HCT116 (cell line): ENCODE measurements at regions not wholly inside any gene's neighbourhood (a gene's known extent, or its start where the extent isn't known, plus 50 kb on each side); places are given as distances from the start of the nearest gene placed in this dataset.

Experiments
- ATAC-seq: fragments of 200-7000 bp; cut with Tn5 transposase; 2 replicates; pipeline ENCODE4 v1.9.1; 2020; ENCODE audit warnings: mild to moderate bottlenecking, moderate library complexity
- BruUV-seq: library from RNA; stranded (reverse); fragments of 400-500 nt; replicated peaks from 2 replicates; lab custom pipeline; 2021; lab: Mats Ljungman, UMichigan
- CTCF ChIA-PET: fragments of 300-600 bp; sonication (Branson Sonifier 250); formaldehyde crosslinking; loops from one replicate; lab custom pipeline; 2021; ENCODE audit warnings: antibody characterized with exemption; lab: Charles Lee
- POLR2A ChIA-PET: fragments of 300-600, 350-600 bp; sonication (Branson Sonifier 250); formaldehyde crosslinking; loops from one replicate; lab custom pipeline; 2021; ENCODE audit warnings: antibody characterized with exemption; lab: Charles Lee
- RAD21 ChIA-PET, 2 experiments: fragments of 300-600 bp; sonication (Branson Sonifier 250); formaldehyde crosslinking; loops; one replicate each; lab custom pipeline; 2023; ENCODE audit warnings: low total read pairs in 2 of 2; ENCODE audit not compliant: uncharacterized antibody in 2 of 2, unreplicated experiment in 2 of 2, low non-redundant PET in 1 of 2; lab: Charles Lee
- DNase-seq: peaks from one replicate; pipeline ENCODE4 v3.0.0-alpha.2; 2010; ENCODE audit warnings: low read depth, low spot score
- H2AFZ ChIP-seq: fragments of 200-600 bp; shearing (Covaris generic), sonication (generic); 2 replicates; pipeline ENCODE4 v1.6.1; 2017; ENCODE audit warnings: low read depth, mixed run types, mixed read lengths, antibody characterized with exemption, low read length; ENCODE audit not compliant: poor library complexity, severe bottlenecking
- H3K27ac ChIP-seq: 2 replicates; pipeline ENCODE4 v1.5.1; 2012; ENCODE audit warnings: low read depth, low read length
- H3K27me3 ChIP-seq: fragments of 200-600 bp; sonication (generic); 2 replicates; pipeline ENCODE4 v1.6.1; 2016; ENCODE audit warnings: mixed run types, low read length, mixed read lengths; ENCODE audit not compliant: insufficient read depth
- H3K36me3 ChIP-seq, 2 experiments: fragments of 200-500 bp in 1 of 2; fragments of 200-600 bp in 1 of 2; sonication (Bioruptor generic) in 1 of 2; sonication (generic) in 1 of 2; 2 replicates each; pipeline versions ENCODE4 v1.5.1 to v1.6.1; 2014 to 2016; ENCODE audit warnings: low read length in 2 of 2, inconsistent platforms in 1 of 2, mixed read lengths in 1 of 2, mixed run types in 1 of 2; ENCODE audit not compliant: insufficient read depth in 2 of 2, control insufficient read depth in 1 of 2
- H3K4me1 ChIP-seq, 2 experiments: fragments of 200-600 bp in 1 of 2; sonication (generic) in 1 of 2; 2 replicates each; pipeline versions ENCODE4 v1.5.1 to v1.6.1; 2012 to 2017; ENCODE audit warnings: low read length in 2 of 2, inconsistent platforms in 1 of 2, mild to moderate bottlenecking in 1 of 2, mixed read lengths in 1 of 2, mixed run types in 1 of 2, moderate library complexity in 1 of 2; ENCODE audit not compliant: insufficient read depth in 2 of 2, control insufficient read depth in 1 of 2
- H3K4me2 ChIP-seq: fragments of 200-600 bp; sonication (generic); 2 replicates; pipeline ENCODE4 v1.6.1; 2017; ENCODE audit warnings: mixed run types, low read length, mixed read lengths
- H3K4me3 ChIP-seq, 2 experiments: fragments of 200-600 bp in 1 of 2; sonication (generic) in 1 of 2; replicated peaks in 1 of 2; 2 replicates each; pipeline ENCODE4 v1.5.1; 2011 to 2016; ENCODE audit warnings: low read length in 2 of 2, control low read depth in 1 of 2, low read depth in 1 of 2, mild to moderate bottlenecking in 1 of 2, mixed read lengths in 1 of 2, mixed run types in 1 of 2
- H3K79me2 ChIP-seq: fragments of 200-600 bp; sonication (generic); 2 replicates; pipeline ENCODE4 v1.6.1; 2017; ENCODE audit warnings: mild to moderate bottlenecking, mixed run types, low read length, moderate library complexity, mixed read lengths; ENCODE audit not compliant: insufficient read depth
- H3K9ac ChIP-seq: fragments of 200-600 bp; sonication (generic); 2 replicates; pipeline ENCODE4 v1.6.1; 2016; ENCODE audit warnings: low read length, mixed read lengths
- H3K9me2 ChIP-seq: fragments of 200-600 bp; sonication (generic), shearing (Covaris generic); 2 replicates; pipeline ENCODE4 v1.6.1; 2017; ENCODE audit warnings: mixed run types, mild to moderate bottlenecking, moderate library complexity; ENCODE audit not compliant: insufficient read depth
- H3K9me3 ChIP-seq, 2 experiments: fragments of 200-500 bp in 1 of 2; fragments of 200-600 bp in 1 of 2; sonication (Bioruptor generic) in 1 of 2; sonication (generic) in 1 of 2; 2 replicates each; pipeline ENCODE4 v1.6.1; 2014 to 2017; ENCODE audit warnings: low read length in 2 of 2, mixed read lengths in 2 of 2, inconsistent platforms in 1 of 2, low read depth in 1 of 2, mild to moderate bottlenecking in 1 of 2, mixed run types in 1 of 2, moderate library complexity in 1 of 2; ENCODE audit not compliant: control insufficient read depth in 1 of 2, insufficient read depth in 1 of 2
- H4K20me1 ChIP-seq: fragments of 200-600 bp; sonication (generic), shearing (Covaris generic); 2 replicates; pipeline ENCODE4 v1.6.1; 2017; ENCODE audit warnings: mixed run types, mild to moderate bottlenecking, moderate library complexity; ENCODE audit not compliant: insufficient read depth
- ELF1 ChIP-seq: IDR thresholded peaks from 2 replicates; pipeline ENCODE4 v1.6.1; 2012; ENCODE audit warnings: low read depth, borderline replicate concordance
- EZH2 ChIP-seq: fragments of 200-600 bp; sonication (generic); IDR thresholded peaks from 2 replicates; pipeline ENCODE4 v1.6.1; 2017; ENCODE audit warnings: antibody characterized with exemption, mixed run types
- EZH2phosphoT487 ChIP-seq: fragments of 200-600 bp; IDR thresholded peaks from 2 replicates; pipeline ENCODE4 v1.6.1; 2018; ENCODE audit warnings: antibody characterized with exemption, borderline replicate concordance
- FOSL1 ChIP-seq: IDR thresholded peaks from 2 replicates; pipeline ENCODE4 v1.6.1; 2012; ENCODE audit warnings: low read depth
- POLR2A ChIP-seq: IDR thresholded peaks from 2 replicates; pipeline ENCODE4 v1.7.0; 2011; ENCODE audit warnings: borderline replicate concordance; ENCODE audit not compliant: insufficient read depth, insufficient read length; ENCODE audit errors: extremely low read depth
- POLR2AphosphoS5 ChIP-seq: IDR thresholded peaks from 2 replicates; pipeline ENCODE4 v1.6.1; 2011; ENCODE audit warnings: mild to moderate bottlenecking, low read depth, low read length, moderate library complexity
- RAD21 ChIP-seq: IDR thresholded peaks from 2 replicates; pipeline ENCODE4 v1.6.1; 2012; ENCODE audit warnings: low read depth, mild to moderate bottlenecking
- SRF ChIP-seq: IDR thresholded peaks from 2 replicates; pipeline ENCODE4 v1.6.1; 2012; ENCODE audit warnings: low read depth
- intact Hi-C: fragments of 100-400 bp; cut with micrococcal nuclease; formaldehyde crosslinking; loops from 2 replicates; pipeline ENCODE4 v1.10.0; 2022
- TF ChIP-seq, protein P1 (sequence below): IDR thresholded peaks from 2 replicates; pipeline ENCODE4 v1.6.1; 2012; ENCODE audit warnings: low read depth
- TF ChIP-seq, protein P2 (sequence below), 3 experiments: fragments of 200-600 bp in 1 of 3; sonication (generic) in 1 of 3; IDR thresholded peaks in 2 of 3; conservative IDR thresholded peaks in 1 of 3; 2 replicates each; pipeline ENCODE4 v1.5.1; 2012 to 2017; ENCODE audit warnings: low read depth in 2 of 3, low read length in 2 of 3, antibody characterized with exemption in 1 of 3, borderline replicate concordance in 1 of 3, control low read depth in 1 of 3, mild to moderate bottlenecking in 1 of 3, mixed read lengths in 1 of 3, mixed run types in 1 of 3, moderate library complexity in 1 of 3; ENCODE audit not compliant: insufficient read depth in 1 of 3

DNA sequence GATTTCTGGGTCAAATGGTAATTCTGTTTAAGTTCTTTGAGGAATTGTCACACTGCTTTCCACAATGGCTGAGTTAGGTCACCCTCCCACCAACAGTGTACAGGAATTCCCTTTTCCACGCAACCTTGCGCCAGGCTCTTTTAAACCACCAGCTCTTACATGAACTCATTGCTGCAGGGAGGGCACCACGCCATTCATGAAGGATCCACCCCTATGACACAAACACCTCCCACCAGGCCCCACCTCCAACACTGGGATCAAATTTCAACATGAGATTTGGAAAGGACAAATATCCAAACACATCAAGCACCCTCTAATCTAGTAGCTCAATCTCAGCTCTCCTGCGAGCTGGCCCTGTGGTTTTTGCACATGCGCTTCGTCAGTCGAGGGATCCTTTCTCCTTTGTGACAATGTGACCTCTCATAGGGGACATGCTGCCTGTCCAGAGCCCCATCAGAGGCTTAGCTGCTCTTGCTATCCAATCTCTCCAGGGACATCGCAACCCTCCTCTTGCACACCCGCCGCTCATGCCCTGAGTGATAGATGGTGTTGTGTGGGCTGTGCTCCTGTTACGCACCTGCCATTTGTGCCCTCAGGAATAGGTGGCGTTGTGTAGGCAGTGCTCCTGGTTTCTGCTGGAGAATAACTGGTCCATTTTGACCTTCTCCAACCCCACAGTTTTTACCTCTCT is 328.0 kb downstream of the UQCRFS1 start:
- peaks cover 0 to 18% of the 10 kb centered on the region in 2 experiments; a peak in 2 of 4 replicates for H3K9me3 ChIP-seq
- ATAC-seq (no peak), DNase-seq (no peak)
- H3K27me3 ChIP-seq: no peaks in the 10 kb centered on the region
- intact Hi-C loops: no loop called here
- H3K9ac ChIP-seq: no peak overlapping the region
- H3K36me3 ChIP-seq: no peaks in the 10 kb centered on the region
- H3K4me3 ChIP-seq: no peak overlapping the region
- H3K9me2 ChIP-seq: no peaks in the 10 kb centered on the region
- POLR2A ChIA-PET: no interaction called here
- H3K4me2 ChIP-seq: no peak overlapping the region
- RAD21 ChIA-PET: no interaction called here
- H4K20me1 ChIP-seq: no peaks in the 10 kb centered on the region
- CTCF ChIA-PET: no interaction called here
- H3K27ac ChIP-seq: no peak overlapping the region
- BruUV-seq: no TSS peak
- no peak overlapping the region for H2AFZ ChIP-seq
- H3K79me2 ChIP-seq: no peaks in the 10 kb centered on the region
- H3K4me1 ChIP-seq: no peaks in the 10 kb centered on the region
- TF ChIP-seq RAD21 (no peak), ELF1 (no peak), POLR2AphosphoS5 (no peak), EZH2 (no peak), SRF (no peak), EZH2phosphoT487 (no peak), POLR2A (no peak), FOSL1 (no peak)
- TF ChIP-seq, protein P1, sequence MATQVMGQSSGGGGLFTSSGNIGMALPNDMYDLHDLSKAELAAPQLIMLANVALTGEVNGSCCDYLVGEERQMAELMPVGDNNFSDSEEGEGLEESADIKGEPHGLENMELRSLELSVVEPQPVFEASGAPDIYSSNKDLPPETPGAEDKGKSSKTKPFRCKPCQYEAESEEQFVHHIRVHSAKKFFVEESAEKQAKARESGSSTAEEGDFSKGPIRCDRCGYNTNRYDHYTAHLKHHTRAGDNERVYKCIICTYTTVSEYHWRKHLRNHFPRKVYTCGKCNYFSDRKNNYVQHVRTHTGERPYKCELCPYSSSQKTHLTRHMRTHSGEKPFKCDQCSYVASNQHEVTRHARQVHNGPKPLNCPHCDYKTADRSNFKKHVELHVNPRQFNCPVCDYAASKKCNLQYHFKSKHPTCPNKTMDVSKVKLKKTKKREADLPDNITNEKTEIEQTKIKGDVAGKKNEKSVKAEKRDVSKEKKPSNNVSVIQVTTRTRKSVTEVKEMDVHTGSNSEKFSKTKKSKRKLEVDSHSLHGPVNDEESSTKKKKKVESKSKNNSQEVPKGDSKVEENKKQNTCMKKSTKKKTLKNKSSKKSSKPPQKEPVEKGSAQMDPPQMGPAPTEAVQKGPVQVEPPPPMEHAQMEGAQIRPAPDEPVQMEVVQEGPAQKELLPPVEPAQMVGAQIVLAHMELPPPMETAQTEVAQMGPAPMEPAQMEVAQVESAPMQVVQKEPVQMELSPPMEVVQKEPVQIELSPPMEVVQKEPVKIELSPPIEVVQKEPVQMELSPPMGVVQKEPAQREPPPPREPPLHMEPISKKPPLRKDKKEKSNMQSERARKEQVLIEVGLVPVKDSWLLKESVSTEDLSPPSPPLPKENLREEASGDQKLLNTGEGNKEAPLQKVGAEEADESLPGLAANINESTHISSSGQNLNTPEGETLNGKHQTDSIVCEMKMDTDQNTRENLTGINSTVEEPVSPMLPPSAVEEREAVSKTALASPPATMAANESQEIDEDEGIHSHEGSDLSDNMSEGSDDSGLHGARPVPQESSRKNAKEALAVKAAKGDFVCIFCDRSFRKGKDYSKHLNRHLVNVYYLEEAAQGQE: no peak
- TF ChIP-seq, protein P2, sequence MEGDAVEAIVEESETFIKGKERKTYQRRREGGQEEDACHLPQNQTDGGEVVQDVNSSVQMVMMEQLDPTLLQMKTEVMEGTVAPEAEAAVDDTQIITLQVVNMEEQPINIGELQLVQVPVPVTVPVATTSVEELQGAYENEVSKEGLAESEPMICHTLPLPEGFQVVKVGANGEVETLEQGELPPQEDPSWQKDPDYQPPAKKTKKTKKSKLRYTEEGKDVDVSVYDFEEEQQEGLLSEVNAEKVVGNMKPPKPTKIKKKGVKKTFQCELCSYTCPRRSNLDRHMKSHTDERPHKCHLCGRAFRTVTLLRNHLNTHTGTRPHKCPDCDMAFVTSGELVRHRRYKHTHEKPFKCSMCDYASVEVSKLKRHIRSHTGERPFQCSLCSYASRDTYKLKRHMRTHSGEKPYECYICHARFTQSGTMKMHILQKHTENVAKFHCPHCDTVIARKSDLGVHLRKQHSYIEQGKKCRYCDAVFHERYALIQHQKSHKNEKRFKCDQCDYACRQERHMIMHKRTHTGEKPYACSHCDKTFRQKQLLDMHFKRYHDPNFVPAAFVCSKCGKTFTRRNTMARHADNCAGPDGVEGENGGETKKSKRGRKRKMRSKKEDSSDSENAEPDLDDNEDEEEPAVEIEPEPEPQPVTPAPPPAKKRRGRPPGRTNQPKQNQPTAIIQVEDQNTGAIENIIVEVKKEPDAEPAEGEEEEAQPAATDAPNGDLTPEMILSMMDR (IDR thresholded peaks at IDR 0.05 in 2 of 3, conservative IDR thresholded peaks at IDR 0.05 in 1 of 3; ENCODE audit: borderline replicate concordance in 1 of 3, insufficient read depth in 1 of 3, low read depth in 2 of 3, low read length in 2 of 3): no peak
